ENCODE measurements at regions not wholly inside any gene's neighbourhood (a gene's known extent, or its start where the extent isn't known, plus 50 kb on each side); places are given as distances from the start of the nearest gene placed in this dataset.

DNA sequence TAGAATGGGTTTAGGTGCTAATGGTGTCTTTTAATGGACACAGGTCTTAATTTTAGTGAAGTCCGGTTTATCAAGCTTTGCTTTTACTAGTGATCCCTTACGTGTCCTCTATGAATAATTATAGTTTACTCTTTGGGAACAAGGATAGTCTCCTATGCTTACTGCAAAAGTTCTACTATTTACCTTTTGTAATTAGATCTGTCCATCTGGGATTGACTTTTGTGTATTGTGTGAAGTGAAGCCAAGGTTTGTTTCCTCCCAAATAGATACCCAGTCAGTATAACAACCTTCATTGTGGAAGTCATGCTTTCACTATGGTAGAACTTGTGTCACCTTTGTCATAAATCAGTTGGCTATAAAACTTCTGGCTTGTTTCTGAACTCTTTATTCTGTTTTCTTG, 740.9 kb upstream of the CRIM1 start:
- TF ChIP-seq, protein P1, sequence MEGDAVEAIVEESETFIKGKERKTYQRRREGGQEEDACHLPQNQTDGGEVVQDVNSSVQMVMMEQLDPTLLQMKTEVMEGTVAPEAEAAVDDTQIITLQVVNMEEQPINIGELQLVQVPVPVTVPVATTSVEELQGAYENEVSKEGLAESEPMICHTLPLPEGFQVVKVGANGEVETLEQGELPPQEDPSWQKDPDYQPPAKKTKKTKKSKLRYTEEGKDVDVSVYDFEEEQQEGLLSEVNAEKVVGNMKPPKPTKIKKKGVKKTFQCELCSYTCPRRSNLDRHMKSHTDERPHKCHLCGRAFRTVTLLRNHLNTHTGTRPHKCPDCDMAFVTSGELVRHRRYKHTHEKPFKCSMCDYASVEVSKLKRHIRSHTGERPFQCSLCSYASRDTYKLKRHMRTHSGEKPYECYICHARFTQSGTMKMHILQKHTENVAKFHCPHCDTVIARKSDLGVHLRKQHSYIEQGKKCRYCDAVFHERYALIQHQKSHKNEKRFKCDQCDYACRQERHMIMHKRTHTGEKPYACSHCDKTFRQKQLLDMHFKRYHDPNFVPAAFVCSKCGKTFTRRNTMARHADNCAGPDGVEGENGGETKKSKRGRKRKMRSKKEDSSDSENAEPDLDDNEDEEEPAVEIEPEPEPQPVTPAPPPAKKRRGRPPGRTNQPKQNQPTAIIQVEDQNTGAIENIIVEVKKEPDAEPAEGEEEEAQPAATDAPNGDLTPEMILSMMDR (IDR thresholded peaks at IDR 0.05; ENCODE audit: low read depth, low read length): no peak
- no peak for TF ChIP-seq MYC (IDR thresholded peaks at IDR 0.05; ENCODE audit: low read depth, low read length)
- no peak for TF ChIP-seq POLR2A (IDR thresholded peaks at IDR 0.05; ENCODE audit: extremely low read depth, insufficient read length)
